GM19395 (cell line): ENCODE measurements at regions not wholly inside any gene's neighbourhood (a gene's known extent, or its start where the extent isn't known, plus 50 kb on each side); places are given as distances from the start of the nearest gene placed in this dataset.

Experiments used
- ATAC-seq: cut with Tn5 transposase; IDR thresholded peaks from one replicate; pipeline ENCODE4 v1.9.1; 2021; ENCODE audit warnings: mild to moderate bottlenecking, moderate library complexity; ENCODE audit not compliant: unreplicated experiment

GRCh38 chr11:116207019-116207418 lies 565.8 kb downstream of the BUD13 start:
- ATAC-seq = no peak

DNA sequence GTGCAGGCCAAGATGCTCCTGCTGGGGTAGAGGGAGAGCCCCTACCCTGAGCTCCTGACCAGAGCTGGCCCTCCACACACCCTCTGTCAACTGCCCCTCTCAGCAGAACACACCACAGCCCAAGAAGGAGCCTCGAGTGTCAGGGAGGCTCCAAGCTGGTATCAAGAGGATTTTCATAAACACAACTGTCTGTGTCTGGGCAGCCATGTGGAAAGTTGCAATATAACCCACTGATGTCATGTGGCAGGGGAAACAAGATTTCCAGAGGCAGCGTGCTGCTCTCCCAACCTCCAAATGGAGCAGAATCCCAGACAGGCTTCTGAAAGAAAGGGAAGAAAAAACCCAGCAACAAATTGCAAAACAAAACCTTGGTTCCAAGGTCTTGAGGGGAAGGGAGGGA lies 569.9 kb downstream of the BUD13 start:
- no peak for ATAC-seq

DNA sequence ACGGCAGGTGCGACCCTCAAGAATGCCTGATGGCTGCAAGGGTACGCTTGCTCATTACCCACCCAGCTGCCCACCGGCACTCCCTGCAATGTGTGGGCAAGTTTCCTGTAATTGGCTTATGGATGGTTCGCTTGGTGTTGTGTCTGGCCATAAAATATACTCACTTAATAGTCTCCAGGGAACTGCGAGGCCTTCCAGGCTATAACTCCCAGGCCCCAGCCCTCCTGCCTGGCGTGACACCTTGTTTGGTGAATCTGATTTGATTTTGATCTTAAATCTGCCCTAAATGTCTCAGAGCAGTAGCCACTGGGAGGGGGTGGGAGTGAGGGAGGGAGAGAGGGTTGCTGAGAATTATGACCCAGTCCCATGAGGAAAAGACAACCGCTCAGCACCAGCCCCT lies 572.2 kb downstream of the BUD13 start:
- no peak for ATAC-seq

DNA sequence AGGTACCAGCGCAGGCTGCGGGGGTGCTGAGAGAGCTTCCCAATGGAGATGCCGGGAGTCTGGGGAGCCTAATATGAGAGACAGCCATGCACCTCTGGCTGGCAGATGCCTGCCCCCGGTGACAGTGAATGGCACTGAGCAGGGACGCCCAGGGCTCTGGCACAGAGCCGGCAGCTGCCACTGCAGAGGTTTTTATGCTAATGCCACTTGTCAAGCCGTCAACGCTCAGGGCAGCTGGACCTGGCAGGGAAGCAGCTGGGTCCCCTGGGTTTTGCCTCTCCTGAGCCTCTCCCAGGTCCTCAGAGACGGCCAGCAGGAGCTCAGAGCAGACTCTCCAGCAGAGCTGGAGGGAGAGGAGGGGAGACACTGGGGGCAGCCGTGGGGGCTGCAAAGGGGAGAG lies 573.6 kb downstream of the BUD13 start:
- no peak for ATAC-seq

- no peak for ATAC-seq
Measured at GRCh38 chr11:116194156-116194904, 578.5 kb downstream of the BUD13 start.

DNA sequence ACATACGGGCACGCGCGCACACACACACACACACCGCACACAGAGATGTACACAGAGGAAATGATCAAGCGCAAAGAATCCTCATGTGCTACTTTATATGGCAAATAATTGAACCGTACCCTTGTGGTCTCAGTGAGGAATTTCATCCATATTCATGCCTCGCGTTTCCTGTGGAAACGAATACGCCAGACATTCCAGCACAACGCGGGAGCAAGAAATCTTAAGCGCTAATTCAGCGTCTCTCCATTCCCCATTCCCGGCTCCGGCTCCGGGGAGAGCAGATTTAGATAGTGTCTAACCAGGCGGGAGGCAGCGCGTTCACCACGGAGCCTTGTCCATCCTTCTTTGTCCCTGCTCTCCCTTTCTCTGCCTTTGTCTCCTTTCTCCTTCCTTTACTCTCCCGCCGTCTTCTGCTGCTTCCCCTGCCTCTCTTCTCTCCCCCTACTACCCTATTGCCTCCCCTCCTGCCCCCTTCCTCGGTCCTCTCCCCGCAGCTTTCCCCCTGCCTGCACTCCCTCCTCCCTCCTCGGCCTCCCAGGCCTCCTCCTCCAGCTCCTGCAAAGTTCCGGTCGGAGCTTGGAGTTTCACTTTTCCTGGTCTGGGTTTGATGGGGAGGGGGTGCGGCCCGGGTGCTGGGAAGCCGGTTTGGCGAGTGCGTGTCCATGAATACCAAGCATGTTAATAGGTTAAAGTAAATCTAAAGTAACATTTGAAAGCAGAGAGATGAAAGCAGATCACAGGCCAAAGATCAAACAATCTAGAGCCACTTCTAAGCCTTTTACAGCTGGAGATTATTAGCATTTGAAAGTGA lies 579.3 kb downstream of the BUD13 start:
- ATAC-seq = no peak

DNA sequence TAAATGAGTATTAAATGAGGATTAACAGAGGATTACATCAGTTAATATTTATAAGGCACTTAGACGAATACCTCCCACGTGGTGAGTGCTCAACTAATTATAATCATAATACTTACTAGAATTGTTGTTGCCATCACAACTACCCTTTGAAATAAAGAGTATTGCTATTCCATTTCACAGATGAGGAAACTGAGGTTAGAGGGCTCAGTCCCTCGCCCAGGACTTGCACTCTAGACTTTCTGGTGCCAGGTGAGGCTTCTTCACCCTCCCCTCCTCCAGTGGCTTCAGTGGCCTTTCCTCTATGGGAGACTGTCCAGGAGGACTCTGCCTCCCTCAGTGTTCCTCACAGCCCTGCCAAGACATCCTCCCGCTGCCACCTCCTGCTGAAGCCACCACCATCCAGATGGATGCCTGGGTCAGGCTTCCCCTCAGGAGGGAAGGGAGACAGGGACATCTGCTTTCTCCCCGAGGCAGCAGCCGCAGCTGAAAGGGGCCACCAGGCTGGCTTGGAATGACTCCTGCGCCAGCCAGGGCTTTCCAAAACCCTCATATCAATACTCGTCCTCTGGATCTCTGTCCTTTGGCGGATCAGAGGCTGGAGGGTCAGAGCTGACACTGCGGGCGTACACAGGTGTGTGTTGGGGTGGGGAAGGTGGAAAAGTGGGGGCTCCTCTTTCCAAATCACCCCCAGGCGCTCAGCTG lies 580.1 kb downstream of the BUD13 start:
- no peak for ATAC-seq

DNA sequence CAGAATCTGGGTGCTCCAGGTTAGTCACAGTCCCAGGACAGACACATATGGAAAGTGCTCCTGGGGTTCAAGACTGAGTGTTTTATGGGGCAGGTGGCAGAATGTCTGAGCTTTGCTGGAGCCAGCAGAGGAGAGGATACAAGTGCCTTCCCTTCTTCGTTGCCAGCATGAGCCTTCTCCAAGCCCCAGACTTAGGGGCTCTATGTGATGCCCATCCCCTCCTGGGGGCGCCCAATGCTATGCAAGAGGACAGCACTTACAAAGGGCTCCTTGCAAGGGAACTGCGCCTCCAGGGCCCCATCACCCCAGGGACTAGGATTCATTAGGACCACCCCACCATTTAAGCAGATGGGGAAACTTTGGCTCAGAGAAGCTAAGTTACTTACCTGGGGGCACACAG lies 581.9 kb downstream of the BUD13 start:
- no peak for ATAC-seq

- ATAC-seq = no peak
Measured at GRCh38 chr11:116189408-116190170, 583.2 kb downstream of the BUD13 start.

GRCh38 chr11:116188350-116188749 lies 584.4 kb downstream of the BUD13 start:
- ATAC-seq = no peak

- no peak for ATAC-seq
Measured at GRCh38 chr11:116187026-116187425, 585.8 kb downstream of the BUD13 start.

DNA sequence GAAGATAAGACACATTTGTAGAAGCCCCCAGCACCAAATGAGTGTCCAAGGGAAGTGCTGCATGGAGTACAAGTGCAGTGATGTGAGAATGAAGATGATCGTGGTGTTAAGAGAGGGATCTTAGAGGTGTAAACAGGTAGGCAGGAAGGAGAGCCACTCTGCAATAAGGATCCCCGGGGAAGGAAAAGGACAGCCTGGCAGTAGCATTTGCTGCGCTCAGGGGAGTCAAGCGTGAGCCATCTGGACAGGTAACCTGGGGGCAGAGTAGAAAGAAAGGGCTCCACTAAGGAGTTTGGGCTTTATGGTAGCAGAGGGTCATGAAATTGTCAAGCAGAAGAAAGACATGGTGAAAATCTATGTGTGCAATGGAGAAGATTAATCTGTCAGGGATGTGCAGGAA lies 587.2 kb downstream of the BUD13 start:
- no peak for ATAC-seq

DNA sequence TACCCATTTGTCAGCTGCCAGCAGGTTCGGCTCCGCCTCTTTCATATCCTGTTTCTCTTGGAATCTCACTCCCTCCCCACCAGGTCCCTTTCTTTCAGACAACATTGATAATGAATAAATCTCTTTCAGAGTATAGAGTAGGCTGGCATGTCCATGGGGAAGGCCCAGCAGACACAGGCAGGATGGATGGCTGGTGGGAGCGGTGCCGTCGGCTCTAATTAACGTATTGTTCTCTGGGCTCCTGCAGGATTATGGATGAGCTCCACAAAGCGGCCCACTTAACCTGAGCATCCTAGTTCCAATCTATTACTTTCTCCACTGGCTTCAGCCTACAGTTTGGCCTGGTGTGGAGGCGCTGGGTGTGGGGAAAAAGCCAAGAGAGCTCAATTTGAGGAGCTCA lies 588.0 kb downstream of the BUD13 start:
- ATAC-seq = no peak

DNA sequence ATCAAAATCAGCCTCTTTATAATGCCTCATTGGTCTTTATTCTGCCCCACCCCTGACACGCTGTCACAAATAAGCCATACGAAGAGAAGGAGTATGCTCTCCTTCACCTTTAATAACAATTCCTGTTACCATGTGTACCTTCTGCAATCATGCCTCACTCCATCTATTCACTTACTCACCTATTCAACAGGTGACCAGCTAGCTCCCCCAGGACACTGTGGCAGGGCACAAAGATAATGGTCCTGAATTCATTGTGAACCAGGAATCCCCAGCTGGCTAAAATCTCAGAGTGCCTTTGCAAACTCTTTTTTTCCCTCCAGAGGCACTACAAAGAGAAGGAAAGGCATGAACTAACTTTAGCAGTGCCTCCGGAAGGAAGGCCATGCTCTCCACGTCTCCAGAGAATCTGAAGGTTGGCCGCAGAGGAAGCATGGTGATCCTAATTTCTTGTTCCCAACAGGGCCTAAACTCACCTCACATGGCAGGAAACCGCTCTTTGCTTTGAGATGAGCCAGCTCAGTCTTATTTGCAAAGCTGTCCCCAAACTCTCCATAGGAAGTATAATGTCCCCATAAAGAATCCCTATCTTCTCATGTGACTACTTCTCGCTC lies 590.3 kb downstream of the BUD13 start:
- no peak for ATAC-seq

GRCh38 chr11:116180806-116181600 lies 591.8 kb downstream of the BUD13 start:
- ATAC-seq = no peak

GRCh38 chr11:116179401-116179800 lies 593.4 kb downstream of the BUD13 start:
- no peak for ATAC-seq

- ATAC-seq = no peak
Measured at GRCh38 chr11:116177521-116178210, 595.1 kb downstream of the BUD13 start.

DNA sequence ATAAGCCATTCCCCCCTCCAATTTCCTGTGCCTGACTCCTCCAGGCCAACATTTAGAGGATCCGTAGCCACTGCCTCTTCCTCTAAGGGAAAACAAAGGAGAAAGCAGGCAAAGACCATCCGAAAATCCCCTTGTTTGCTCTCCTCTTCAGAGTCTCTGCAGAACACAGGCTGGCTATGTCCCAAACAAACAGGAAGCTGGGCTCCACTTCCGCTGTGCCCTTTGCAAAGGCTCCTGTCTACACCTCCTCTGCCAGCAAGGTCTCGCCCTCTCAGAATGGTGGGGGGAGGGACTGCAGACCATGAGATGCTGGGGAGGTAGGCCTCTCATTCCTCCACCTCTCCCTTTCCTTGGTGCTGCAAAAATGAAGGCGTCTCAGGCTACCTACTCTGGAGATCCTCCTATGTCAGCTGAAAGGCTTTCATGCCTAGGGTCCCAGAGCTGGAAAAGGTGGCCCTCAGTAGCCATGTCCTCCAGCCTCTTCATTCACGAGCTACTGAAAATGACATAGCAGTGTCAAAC lies 596.2 kb downstream of the BUD13 start:
- ATAC-seq = no peak

DNA sequence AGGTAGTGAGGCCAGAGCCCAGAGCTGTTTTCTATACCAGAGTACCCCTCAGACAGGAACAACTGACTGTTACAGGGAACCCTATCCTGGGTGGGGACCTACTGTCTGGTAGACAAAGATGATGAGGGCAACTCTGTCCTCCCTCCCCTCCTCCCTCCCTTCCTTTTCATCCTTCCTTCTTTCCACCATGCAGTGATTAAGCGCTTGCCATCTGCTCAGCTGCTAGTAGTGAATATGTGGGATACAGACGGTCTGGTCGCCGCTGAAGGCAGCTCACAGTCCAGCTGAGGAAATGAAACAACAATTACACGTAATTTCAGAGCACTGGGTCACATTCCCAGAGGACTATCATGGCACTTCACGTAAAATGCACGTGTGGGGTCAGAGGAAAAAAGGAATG lies 597.1 kb downstream of the BUD13 start:
- no peak for ATAC-seq
